ENCODE measurements at regions not wholly inside any gene's neighbourhood (a gene's known extent, or its start where the extent isn't known, plus 50 kb on each side); places are given as distances from the start of the nearest gene placed in this dataset.
"Not testable (repeated sequence)": the region's sequence is repeated elsewhere in the genome, so short reads cannot be mapped to it uniquely, and the experiment has no call there.

DNA sequence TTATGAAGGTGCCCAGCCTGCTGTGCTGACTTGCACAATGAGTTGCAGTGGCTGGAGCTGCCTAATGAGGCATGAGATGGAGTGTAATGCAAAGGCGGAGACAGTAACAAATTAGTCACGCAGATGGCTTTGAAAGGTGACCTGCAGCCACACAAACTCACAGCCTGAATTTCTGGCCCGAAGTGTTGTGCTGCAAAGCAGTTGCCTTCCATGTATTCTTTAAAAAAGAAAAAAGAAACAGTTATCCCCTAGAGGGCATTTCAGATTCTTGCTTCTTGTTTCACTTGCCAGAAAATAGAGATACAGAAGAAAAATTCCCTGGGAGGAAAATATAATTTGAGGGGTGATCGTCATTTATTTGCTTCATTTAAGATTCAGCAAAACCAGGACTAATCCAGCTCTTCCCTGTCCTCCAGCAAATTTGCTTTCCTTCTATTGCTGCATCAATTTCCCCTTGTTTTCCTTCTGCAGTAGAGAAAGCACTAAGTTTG lies 239.9 kb downstream of the ADRA2A start:
- no peak for ATAC-seq

DNA sequence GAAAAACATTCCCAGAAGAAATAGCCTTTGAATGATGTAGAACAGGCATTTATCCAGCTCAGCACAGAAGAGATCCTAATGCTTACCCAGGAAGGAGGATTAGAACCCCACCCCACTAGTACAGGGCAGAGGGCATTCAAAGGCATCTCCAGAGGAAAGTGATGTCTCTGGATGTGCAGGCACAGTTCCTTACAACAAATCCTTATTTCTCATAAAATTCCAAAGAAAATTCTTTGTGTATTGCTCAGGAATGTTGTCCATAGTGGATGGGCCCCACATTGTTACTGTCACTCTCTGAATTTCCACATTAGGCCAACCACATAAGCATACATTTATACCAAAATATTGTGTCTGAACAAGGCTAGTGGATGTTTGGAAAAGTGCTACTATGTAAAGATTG lies 243.0 kb downstream of the ADRA2A start:
- H3K9me3 ChIP-seq = no peaks in the 10 kb centered on the region
- H3K27ac ChIP-seq = no peak overlapping the region
- no peaks in the 10 kb centered on the region for H3K36me3 ChIP-seq (ENCODE audit: insufficient read depth in 1 of 2, low read depth in 1 of 2)
- TF ChIP-seq, protein P1, sequence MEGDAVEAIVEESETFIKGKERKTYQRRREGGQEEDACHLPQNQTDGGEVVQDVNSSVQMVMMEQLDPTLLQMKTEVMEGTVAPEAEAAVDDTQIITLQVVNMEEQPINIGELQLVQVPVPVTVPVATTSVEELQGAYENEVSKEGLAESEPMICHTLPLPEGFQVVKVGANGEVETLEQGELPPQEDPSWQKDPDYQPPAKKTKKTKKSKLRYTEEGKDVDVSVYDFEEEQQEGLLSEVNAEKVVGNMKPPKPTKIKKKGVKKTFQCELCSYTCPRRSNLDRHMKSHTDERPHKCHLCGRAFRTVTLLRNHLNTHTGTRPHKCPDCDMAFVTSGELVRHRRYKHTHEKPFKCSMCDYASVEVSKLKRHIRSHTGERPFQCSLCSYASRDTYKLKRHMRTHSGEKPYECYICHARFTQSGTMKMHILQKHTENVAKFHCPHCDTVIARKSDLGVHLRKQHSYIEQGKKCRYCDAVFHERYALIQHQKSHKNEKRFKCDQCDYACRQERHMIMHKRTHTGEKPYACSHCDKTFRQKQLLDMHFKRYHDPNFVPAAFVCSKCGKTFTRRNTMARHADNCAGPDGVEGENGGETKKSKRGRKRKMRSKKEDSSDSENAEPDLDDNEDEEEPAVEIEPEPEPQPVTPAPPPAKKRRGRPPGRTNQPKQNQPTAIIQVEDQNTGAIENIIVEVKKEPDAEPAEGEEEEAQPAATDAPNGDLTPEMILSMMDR (IDR thresholded peaks at IDR 0.05) = no peak
- intact Hi-C loops (cut with DNase I) = no loop called here
- no peak for ATAC-seq
- H3K4me1 ChIP-seq = no peaks in the 10 kb centered on the region
- DNase-seq = no peak
- H3K4me3 ChIP-seq = no peak overlapping the region
- H3K27me3 ChIP-seq (ENCODE audit: insufficient read depth in 3 of 3, low read length in 2 of 3) = no peaks in the 10 kb centered on the region

More for the DNA sequence above, 239.9 kb downstream of the ADRA2A start:
- DNase-seq = no peak
- Histone ChIP-seq H3K27me3 (ENCODE audit: insufficient read depth in 3 of 3, low read length in 2 of 3) (no peaks in the 10 kb centered on the region), H3K36me3 (ENCODE audit: insufficient read depth in 1 of 2, low read depth in 1 of 2) (no peaks in the 10 kb centered on the region), H3K27ac (no peak overlapping the region), H3K4me1 (no peaks in the 10 kb centered on the region), H3K4me3 (no peak overlapping the region), H3K9me3 (no peaks in the 10 kb centered on the region)
- 9 to 25% (median 20%) methylated on average over 4 of the region's 4 CpGs for WGBS, 3 donors
- TF ChIP-seq, protein P1 (IDR thresholded peaks at IDR 0.05) = no peak
- intact Hi-C loops (cut with DNase I) = no loop called here

DNA sequence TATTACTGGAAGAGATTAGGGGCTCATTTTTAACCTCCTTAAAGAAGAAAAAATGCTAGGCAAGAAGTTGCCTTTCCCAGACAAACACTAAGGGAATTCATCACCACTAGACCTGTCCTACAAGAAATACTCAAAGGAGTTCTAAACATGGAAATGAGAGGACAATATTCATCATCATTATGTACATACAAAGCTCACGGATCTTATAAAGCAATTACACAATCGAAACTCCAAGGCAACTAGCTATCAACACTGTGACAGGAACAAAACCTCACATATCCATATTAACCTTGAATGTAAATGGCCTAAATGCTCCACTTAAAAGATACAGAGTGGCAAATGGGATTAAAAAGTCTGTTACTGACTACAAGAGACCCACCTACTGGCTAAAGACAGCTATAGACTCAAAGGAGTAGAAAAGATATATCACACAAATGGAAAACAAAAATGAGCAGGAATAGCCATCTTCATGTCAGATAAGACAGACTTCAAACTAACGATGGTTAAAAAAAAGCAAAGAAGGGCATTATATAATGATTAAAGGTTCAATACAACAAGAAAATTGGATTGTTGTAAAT lies 246.6 kb downstream of the ADRA2A start:
- H3K9me3 ChIP-seq = peaks cover 4% of the 10 kb centered on the region
- TF ChIP-seq, protein P1 (IDR thresholded peaks at IDR 0.05) = peak; percentile 13
- H3K36me3 ChIP-seq (ENCODE audit: insufficient read depth in 1 of 2, low read depth in 1 of 2) = no peaks in the 10 kb centered on the region
- intact Hi-C loops (cut with DNase I) = no loop called here
- no peaks in the 10 kb centered on the region for H3K4me1 ChIP-seq
- 83 to 88% (median 85%) methylated on average over 3 of the region's 3 CpGs for WGBS, 3 donors
- no peak for ATAC-seq
- no peak overlapping the region for H3K27ac ChIP-seq
- no peak overlapping the region for H3K4me3 ChIP-seq
- no peak for DNase-seq
- no peaks in the 10 kb centered on the region for H3K27me3 ChIP-seq (ENCODE audit: insufficient read depth in 3 of 3, low read length in 2 of 3)

DNA sequence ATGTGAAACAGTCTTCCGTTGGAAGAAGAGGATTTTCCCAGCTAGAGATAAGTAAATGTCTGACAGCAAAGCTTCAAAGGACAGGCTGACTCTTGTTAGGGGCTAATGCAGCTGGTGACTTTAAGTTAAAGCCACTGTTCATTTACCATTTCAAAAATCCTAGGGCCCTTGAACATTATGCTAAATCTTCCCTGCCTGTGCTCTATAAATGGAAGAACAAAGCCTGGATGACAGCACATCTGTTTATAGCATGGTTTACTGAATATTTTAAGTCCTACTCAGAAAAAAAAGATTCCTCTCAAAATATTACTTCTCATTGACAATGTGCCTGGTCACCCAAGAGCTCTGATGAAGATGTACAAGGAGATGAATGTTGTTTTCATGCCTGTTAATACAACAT lies 255.3 kb downstream of the ADRA2A start:
- H3K27ac ChIP-seq; H3K4me1 ChIP-seq; ATAC-seq; intact Hi-C loops (cut with DNase I); DNase-seq; H3K36me3 ChIP-seq (ENCODE audit: insufficient read depth in 1 of 2, low read depth in 1 of 2); H3K27me3 ChIP-seq (ENCODE audit: insufficient read depth in 3 of 3, low read length in 2 of 3); H3K9me3 ChIP-seq; H3K4me3 ChIP-seq: not testable (repeated sequence)
- WGBS, 3 donors = 35 to 47% (median 43%) methylated on average over 1 of the region's 1 CpG

DNA sequence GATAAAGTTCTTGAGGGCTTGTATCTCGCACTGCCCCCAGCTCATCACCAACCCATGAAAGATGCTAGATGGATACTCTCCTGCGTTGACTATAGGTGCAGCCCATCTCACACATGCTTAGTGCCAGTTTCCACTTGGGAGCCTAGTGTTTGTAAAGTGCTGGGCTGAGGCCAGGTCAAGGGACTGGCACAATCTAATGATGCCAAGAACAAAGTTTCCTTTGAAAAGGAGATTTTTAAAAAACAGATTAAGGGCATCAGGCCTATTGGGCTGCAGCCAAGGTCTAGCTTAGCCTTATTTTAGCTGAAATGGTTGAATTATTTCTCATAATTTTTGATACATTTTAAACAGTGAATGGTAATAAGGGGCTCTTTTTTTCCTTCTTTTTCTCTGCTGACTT lies 259.0 kb downstream of the ADRA2A start:
- no peak overlapping the region for H3K27ac ChIP-seq
- H3K36me3 ChIP-seq (ENCODE audit: insufficient read depth in 1 of 2, low read depth in 1 of 2) = no peaks in the 10 kb centered on the region
- DNase-seq = no peak
- TF ChIP-seq, protein P1 (IDR thresholded peaks at IDR 0.05) = no peak
- H3K27me3 ChIP-seq (ENCODE audit: insufficient read depth in 3 of 3, low read length in 2 of 3) = no peaks in the 10 kb centered on the region
- no peaks in the 10 kb centered on the region for H3K4me1 ChIP-seq
- 62 to 84% (median 79%) methylated on average over 2 of the region's 2 CpGs for WGBS, 3 donors
- intact Hi-C loops (cut with DNase I) = no loop called here
- H3K4me3 ChIP-seq = no peak overlapping the region
- no peaks in the 10 kb centered on the region for H3K9me3 ChIP-seq
- no peak for ATAC-seq
